GM12878 (cell line): ENCODE measurements at regions not wholly inside any gene's neighbourhood (a gene's known extent, or its start where the extent isn't known, plus 50 kb on each side); places are given as distances from the start of the nearest gene placed in this dataset.
"Not testable (repeated sequence)": the region's sequence is repeated elsewhere in the genome, so short reads cannot be mapped to it uniquely, and the experiment has no call there.

Experiments used
- ATAC-seq: fragments of 200-7000 bp; cut with Tn5 transposase; 3 replicates; pipeline ENCODE4 v1.9.1; 2020; ENCODE audit warnings: mild to moderate bottlenecking, moderate library complexity
- BruUV-seq: library from RNA; stranded (reverse); fragments of 400-500 nt; replicated peaks from 2 replicates; lab custom pipeline; 2021; lab: Mats Ljungman, UMichigan
- CTCF ChIA-PET: fragments of 300-600 bp; sonication (Branson Sonifier 250); formaldehyde crosslinking; extraction: SDS; loops from one replicate; lab custom pipeline; 2021; ENCODE audit warnings: inconsistent platforms; lab: Yijun Ruan, JAX
- POLR2A ChIA-PET: fragments of 350-600 bp; formaldehyde crosslinking; extraction: SDS; loops from one replicate; lab custom pipeline; 2021; ENCODE audit warnings: inconsistent platforms; lab: Charles Lee
- RAD21 ChIA-PET: fragments of 300-600 bp; sonication (Branson Sonifier 250); formaldehyde crosslinking; loops from one replicate; lab custom pipeline; 2023; ENCODE audit warnings: antibody characterized with exemption; ENCODE audit not compliant: unreplicated experiment; lab: Charles Lee
- SMC1A ChIA-PET: fragments of 300-600 bp; sonication (Branson Sonifier 250); formaldehyde crosslinking; loops from one replicate; lab custom pipeline; 2023; ENCODE audit not compliant: unreplicated experiment, uncharacterized antibody; lab: Charles Lee
- DNase-seq: peaks from one replicate; pipeline ENCODE4 v3.0.0-alpha.2; 2011; ENCODE audit warnings: low read depth, low spot score
- FAIRE-seq: peaks from 3 replicates; lab custom pipeline; 2011; peaks lifted over from hg19 to GRCh38; lab: Jason Lieb, UNC
- H2AFZ ChIP-seq: 2 replicates; pipeline ENCODE4 v1.6.0; 2011; ENCODE audit warnings: low read depth, low read length, control low read depth; ENCODE audit not compliant: control insufficient read depth
- H3K27ac ChIP-seq: 2 replicates; pipeline ENCODE4 v1.5.1; 2011; ENCODE audit warnings: control low read depth; ENCODE audit not compliant: control insufficient read depth, insufficient read depth
- H3K27me3 ChIP-seq, 2 experiments: replicated peaks in 1 of 2; 2 replicates each; pipeline versions ENCODE4 v1.6.0 to v1.6.1; 2011; ENCODE audit warnings: low read length in 1 of 2; ENCODE audit not compliant: control insufficient read depth in 2 of 2, insufficient read depth in 2 of 2
- H3K36me3 ChIP-seq, 2 experiments: 2 replicates each; pipeline ENCODE4 v1.5.1; 2011; ENCODE audit warnings: low read length in 1 of 2; ENCODE audit not compliant: control insufficient read depth in 2 of 2, insufficient read depth in 2 of 2
- H3K4me1 ChIP-seq: 2 replicates; pipeline ENCODE4 v1.6.1; 2011; ENCODE audit warnings: mild to moderate bottlenecking, low read length, moderate library complexity, mixed read lengths; ENCODE audit not compliant: control insufficient read depth, insufficient read depth
- H3K4me2 ChIP-seq: 2 replicates; pipeline ENCODE4 v1.6.0; 2011; ENCODE audit warnings: control low read depth; ENCODE audit not compliant: control insufficient read depth, insufficient read depth
- H3K4me3 ChIP-seq: fragments of 200-600 bp; sonication (generic); 2 replicates; pipeline ENCODE4 v1.5.1; 2016
- H3K79me2 ChIP-seq: 2 replicates; pipeline ENCODE4 v1.6.0; 2011; ENCODE audit warnings: low read length; ENCODE audit not compliant: control insufficient read depth, insufficient read depth
- H3K9ac ChIP-seq: 2 replicates; pipeline ENCODE4 v1.8.0; 2011; ENCODE audit warnings: low read length, control low read depth, mixed read lengths; ENCODE audit not compliant: control insufficient read depth, insufficient read depth
- H3K9me3 ChIP-seq: replicated peaks from 3 replicates; pipeline ENCODE4 v1.5.1; 2011; ENCODE audit warnings: mild to moderate bottlenecking, low read length; ENCODE audit not compliant: control insufficient read depth, insufficient read depth
- H4K20me1 ChIP-seq: 2 replicates; pipeline ENCODE4 v1.6.0; 2011; ENCODE audit not compliant: control insufficient read depth, insufficient read depth
- WGBS: methylation state at CpG from one replicate; pipeline ENCODE4 v1.1.6; 2016; ENCODE audit warnings: low lambda C conversion rate; ENCODE audit not compliant: insufficient replicate concordance, insufficient coverage; ENCODE audit errors: missing lambda C conversion rate; 5-methylcytosine and 5-hydroxymethylcytosine counted together
- in situ Hi-C: fragments of 300-500 bp; cut with MboI; formaldehyde crosslinking; loops from 9 replicates; pipeline ENCODE4 v1.14.3; 2018; ENCODE audit warnings: mixed read lengths
- intact Hi-C: fragments of 100-400 bp; cut with micrococcal nuclease; formaldehyde crosslinking; loops from one replicate; pipeline ENCODE4 v1.14.2; 2022; ENCODE audit not compliant: unreplicated experiment

DNA sequence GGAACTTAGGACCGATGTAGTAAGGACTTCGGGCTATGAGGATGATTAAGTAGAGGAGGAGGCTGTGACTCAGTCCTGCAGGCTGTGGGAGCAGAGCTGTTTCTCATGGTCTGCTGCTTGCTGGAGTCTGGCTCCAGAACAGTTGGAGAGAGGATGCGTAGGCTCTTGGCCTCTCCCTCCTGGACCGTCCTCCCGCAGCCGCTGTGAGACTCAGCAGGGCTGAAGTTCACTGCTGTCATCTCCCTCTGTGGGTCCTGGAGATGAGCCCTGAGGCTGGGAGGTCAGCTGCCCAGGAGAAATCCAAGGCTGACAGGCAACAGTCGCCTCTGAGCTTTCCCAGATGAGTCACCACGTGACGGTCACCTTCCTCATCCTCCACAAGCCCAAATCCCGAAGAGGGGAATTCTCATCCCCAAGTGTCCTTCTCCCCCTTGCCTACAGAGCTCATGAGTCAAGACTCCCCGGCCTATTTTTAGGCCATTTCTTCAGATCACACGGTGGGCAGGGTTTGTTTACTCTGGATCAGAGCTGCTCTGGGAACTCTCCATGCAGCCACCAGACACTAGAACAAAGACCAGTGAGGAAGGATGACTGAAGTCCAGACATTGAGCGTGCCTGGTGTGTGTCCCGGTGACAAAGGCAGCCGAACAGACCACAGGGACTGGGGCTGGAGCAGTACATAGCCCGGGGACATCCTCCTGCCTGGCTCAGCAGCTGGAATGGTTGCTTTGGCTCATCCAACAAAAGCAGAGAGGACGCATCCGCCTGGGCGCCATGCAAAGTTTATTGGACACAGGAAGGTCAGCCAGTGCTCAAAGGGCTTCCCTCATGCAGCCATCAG lies 137.3 kb upstream of the ZNF469 start:
- POLR2A ChIA-PET, H3K27ac ChIP-seq, ATAC-seq, H3K9me3 ChIP-seq, in situ Hi-C loops, RAD21 ChIA-PET, H3K4me2 ChIP-seq, CTCF ChIA-PET, BruUV-seq, H3K9ac ChIP-seq, H3K4me1 ChIP-seq, H2AFZ ChIP-seq, FAIRE-seq, DNase-seq, H3K4me3 ChIP-seq, H3K79me2 ChIP-seq, H3K27me3 ChIP-seq, SMC1A ChIA-PET, H3K36me3 ChIP-seq, intact Hi-C loops, H4K20me1 ChIP-seq: not testable (repeated sequence)
- 53% methylated on average over 18 of the region's 19 CpGs for WGBS

DNA sequence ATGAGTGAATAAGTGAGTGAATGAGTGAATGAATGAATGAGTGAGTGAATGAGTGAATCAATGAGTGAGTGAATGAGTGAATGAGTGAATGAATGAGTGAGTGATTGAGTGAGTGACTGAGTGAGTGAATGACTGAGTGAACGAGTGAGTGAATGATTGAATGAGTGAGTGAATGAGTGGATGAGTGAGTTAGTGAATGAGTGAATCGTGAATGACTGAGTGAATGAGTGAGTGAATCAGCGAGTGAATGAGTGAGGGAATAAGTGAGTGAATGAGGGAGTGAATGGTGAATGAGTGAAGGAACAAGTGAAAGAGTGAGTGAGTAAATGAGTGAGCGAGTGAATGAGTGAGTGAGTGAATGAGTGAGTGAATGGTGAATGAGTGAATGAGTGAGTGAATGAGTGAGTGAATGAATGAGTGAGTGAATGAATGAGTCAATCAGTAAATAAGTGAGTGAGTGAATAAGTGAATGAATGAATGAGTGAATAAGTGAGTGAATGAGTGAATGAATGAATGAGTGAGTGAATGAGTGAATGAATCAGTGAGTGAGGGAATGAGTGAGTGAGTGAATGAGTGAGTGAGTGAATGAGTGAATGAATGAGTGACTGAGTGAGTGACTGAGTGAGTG lies 135.7 kb upstream of the ZNF469 start:
- POLR2A ChIA-PET, H2AFZ ChIP-seq, in situ Hi-C loops, H3K9ac ChIP-seq, H3K27ac ChIP-seq, intact Hi-C loops, BruUV-seq, H3K4me2 ChIP-seq, H4K20me1 ChIP-seq, H3K9me3 ChIP-seq, H3K4me1 ChIP-seq, SMC1A ChIA-PET, RAD21 ChIA-PET, DNase-seq, H3K36me3 ChIP-seq, H3K27me3 ChIP-seq, H3K4me3 ChIP-seq, FAIRE-seq, H3K79me2 ChIP-seq, ATAC-seq, CTCF ChIA-PET: not testable (repeated sequence)
- WGBS, result 67% methylated on average over 3 of the region's 4 CpGs
